ENCODE measurements at regions not wholly inside any gene's neighbourhood (a gene's known extent, or its start where the extent isn't known, plus 50 kb on each side); places are given as distances from the start of the nearest gene placed in this dataset.

DNA sequence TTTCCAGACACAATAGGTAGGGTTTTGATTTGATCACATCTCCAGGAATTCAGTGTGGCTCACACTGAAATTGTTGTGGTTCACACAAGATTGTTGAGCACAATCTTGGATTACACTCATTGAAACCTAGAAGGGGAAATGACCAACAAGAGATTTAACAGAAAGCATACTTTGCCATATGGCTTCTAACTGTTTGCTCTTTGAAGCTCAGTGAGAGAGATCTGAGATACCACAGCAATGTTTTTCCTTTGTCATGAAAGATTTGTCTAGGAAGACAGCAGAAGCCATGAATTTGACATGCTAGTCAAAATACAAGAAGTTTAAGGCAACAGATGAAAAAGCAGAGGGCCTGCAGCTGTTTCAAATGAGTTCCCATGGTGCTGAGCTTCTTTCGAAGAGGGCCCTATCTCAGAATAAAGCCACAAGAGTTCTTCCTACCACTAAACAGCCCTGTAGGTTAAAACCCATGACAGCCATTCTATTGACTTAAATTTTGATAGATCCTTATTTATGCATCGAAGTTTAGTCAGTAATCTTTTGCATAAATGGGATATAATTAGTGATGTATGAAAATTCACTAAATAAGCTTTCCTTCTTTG is 650.4 kb downstream of the LTN1 start:
- Histone ChIP-seq H3K9me3 (ENCODE audit: control insufficient read depth in 4 of 4, insufficient read depth in 3 of 4, low read length in 3 of 4) (no peaks in the 10 kb centered on the region), H3K4me3 (no peak overlapping the region), H3K4me1 (ENCODE audit: control insufficient read depth in 5 of 5, insufficient read depth in 5 of 5, low read length in 5 of 5) (peaks cover 0 to 8% (median 0%) of the 10 kb centered on the region in 5 donors), H3K36me3 (ENCODE audit: control insufficient read depth in 4 of 4, insufficient read depth in 4 of 4, low read length in 4 of 4) (no peaks in the 10 kb centered on the region), H3K9ac (ENCODE audit: insufficient read depth in 1 of 2, low read length in 2 of 2) (no peak overlapping the region), H3K27ac (ENCODE audit: low read depth in 1 of 2, low read length in 1 of 2) (no peak overlapping the region), H3K27me3 (ENCODE audit: control insufficient read depth in 3 of 3, insufficient read depth in 3 of 3, low read length in 2 of 3) (no peaks in the 10 kb centered on the region)
- ATAC-seq (ENCODE audit: insufficient read depth, low FRiP score) (no peak), DNase-seq (no peak)
- WGBS, 2 donors = 93 to 94% methylated on average over 2 of the region's 2 CpGs
- TF ChIP-seq, protein P1, sequence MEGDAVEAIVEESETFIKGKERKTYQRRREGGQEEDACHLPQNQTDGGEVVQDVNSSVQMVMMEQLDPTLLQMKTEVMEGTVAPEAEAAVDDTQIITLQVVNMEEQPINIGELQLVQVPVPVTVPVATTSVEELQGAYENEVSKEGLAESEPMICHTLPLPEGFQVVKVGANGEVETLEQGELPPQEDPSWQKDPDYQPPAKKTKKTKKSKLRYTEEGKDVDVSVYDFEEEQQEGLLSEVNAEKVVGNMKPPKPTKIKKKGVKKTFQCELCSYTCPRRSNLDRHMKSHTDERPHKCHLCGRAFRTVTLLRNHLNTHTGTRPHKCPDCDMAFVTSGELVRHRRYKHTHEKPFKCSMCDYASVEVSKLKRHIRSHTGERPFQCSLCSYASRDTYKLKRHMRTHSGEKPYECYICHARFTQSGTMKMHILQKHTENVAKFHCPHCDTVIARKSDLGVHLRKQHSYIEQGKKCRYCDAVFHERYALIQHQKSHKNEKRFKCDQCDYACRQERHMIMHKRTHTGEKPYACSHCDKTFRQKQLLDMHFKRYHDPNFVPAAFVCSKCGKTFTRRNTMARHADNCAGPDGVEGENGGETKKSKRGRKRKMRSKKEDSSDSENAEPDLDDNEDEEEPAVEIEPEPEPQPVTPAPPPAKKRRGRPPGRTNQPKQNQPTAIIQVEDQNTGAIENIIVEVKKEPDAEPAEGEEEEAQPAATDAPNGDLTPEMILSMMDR (IDR thresholded peaks at IDR 0.05; ENCODE audit: control extremely low read depth, extremely low read depth) = no peak

DNA sequence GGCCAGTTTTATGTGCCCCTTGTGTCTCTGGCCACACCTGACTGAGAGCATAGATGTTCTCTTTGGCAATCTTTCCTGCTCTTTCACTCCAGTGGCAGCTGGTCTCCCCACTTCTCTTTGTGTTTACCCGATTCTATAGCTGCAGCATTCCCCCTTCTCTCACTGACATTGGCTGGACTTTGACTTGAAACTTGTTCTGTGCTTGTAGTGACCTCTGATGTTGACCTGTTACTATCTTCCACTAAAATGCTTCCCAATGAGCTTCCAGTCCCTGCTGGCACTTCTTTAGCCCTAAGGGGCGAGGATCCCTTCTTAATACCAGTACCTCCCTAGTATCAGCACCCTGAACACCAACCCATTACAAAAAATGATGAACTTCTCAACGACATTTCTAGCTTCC is 653.3 kb downstream of the LTN1 start:
- H3K4me3 ChIP-seq = no peak overlapping the region
- H3K36me3 ChIP-seq (ENCODE audit: control insufficient read depth in 4 of 4, insufficient read depth in 4 of 4, low read length in 4 of 4) = no peaks in the 10 kb centered on the region
- no peak for ATAC-seq (ENCODE audit: insufficient read depth, low FRiP score)
- peaks cover 0 to 12% (median 0%) of the 10 kb centered on the region in 5 donors for H3K4me1 ChIP-seq (ENCODE audit: control insufficient read depth in 5 of 5, insufficient read depth in 5 of 5, low read length in 5 of 5)
- TF ChIP-seq, protein P1 (IDR thresholded peaks at IDR 0.05; ENCODE audit: control extremely low read depth, extremely low read depth) = no peak
- H3K9ac ChIP-seq (ENCODE audit: insufficient read depth in 1 of 2, low read length in 2 of 2) = no peak overlapping the region
- 62 to 65% methylated on average over 3 of the region's 3 CpGs for WGBS, 2 donors
- DNase-seq = no peak
- H3K9me3 ChIP-seq (ENCODE audit: control insufficient read depth in 4 of 4, insufficient read depth in 3 of 4, low read length in 3 of 4) = no peaks in the 10 kb centered on the region
- no peak overlapping the region for H3K27ac ChIP-seq (ENCODE audit: low read depth in 1 of 2, low read length in 1 of 2)
- no peaks in the 10 kb centered on the region for H3K27me3 ChIP-seq (ENCODE audit: control insufficient read depth in 3 of 3, insufficient read depth in 3 of 3, low read length in 2 of 3)

DNA sequence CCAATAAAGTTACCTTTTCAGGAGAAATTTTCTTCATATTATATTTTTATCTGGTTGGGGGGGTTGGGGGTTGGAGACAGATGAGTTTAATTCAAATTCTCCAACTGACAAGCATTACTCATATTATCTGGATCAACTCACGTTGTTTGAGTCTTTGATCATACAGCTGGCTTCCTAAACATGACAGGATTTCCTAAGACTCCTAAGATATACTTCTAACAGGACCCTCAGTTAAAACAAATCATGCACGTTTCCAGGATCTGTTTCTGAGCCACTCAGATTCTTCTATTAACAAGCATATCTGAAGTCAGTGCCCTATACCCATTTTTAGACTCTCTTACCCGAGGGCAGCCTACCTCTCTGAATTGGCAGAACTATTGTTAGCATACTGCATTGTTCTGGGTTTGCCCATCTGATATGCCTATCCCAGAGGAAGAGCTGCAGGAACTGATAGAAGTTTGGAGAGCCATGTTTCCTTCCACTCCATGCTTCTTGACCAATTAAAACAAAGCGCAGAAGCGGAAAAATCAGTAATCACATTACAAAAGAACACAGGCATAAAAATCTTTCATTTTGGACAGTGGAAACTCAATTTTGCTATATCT is 653.9 kb downstream of the LTN1 start:
- no peak overlapping the region for H3K27ac ChIP-seq (ENCODE audit: low read depth in 1 of 2, low read length in 1 of 2)
- H3K4me1 ChIP-seq (ENCODE audit: control insufficient read depth in 5 of 5, insufficient read depth in 5 of 5, low read length in 5 of 5) = peaks cover 0 to 14% (median 2%) of the 10 kb centered on the region in 5 donors
- TF ChIP-seq, protein P1 (IDR thresholded peaks at IDR 0.05; ENCODE audit: control extremely low read depth, extremely low read depth) = no peak
- H3K9me3 ChIP-seq (ENCODE audit: control insufficient read depth in 4 of 4, insufficient read depth in 3 of 4, low read length in 3 of 4) = no peaks in the 10 kb centered on the region
- WGBS, 2 donors = 47 to 58% methylated on average over 5 of the region's 5 CpGs
- no peak for ATAC-seq (ENCODE audit: insufficient read depth, low FRiP score)
- DNase-seq = peak in 1 of 3 donors; percentile 15
- H3K9ac ChIP-seq (ENCODE audit: insufficient read depth in 1 of 2, low read length in 2 of 2) = no peak overlapping the region
- no peak overlapping the region for H3K4me3 ChIP-seq
- no peaks in the 10 kb centered on the region for H3K36me3 ChIP-seq (ENCODE audit: control insufficient read depth in 4 of 4, insufficient read depth in 4 of 4, low read length in 4 of 4)
- no peaks in the 10 kb centered on the region for H3K27me3 ChIP-seq (ENCODE audit: control insufficient read depth in 3 of 3, insufficient read depth in 3 of 3, low read length in 2 of 3)

Measured in lung (tissue), 11 donors.